NAMALWA (cell line): ENCODE measurements at regions not wholly inside any gene's neighbourhood (a gene's known extent, or its start where the extent isn't known, plus 50 kb on each side); places are given as distances from the start of the nearest gene placed in this dataset.

Source experiments
- DNase-seq: peaks from one replicate; pipeline ENCODE4 v3.0.0-alpha.2; 2015; ENCODE audit warnings: low spot score

DNA sequence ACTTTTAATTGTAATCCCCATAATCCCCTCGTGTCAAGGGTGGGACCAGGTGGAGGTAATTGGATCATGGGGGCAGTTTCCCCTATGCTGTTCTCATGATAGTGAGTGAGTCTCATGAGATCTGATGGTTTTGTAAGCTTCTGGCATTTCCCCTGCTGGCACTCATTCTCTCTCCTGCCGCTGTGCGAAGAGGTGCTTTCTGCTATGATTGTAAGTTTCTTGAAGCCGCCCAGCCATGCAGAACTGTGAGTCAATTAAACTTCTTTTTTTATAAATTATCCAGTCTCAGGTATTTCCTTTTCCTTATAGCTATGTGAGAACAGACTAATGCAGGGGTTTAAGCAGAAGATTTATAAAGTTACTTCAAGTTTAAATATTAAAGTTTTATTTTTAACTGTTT, 655.2 kb downstream of the EPHA4 start:
- no peak for DNase-seq

DNA sequence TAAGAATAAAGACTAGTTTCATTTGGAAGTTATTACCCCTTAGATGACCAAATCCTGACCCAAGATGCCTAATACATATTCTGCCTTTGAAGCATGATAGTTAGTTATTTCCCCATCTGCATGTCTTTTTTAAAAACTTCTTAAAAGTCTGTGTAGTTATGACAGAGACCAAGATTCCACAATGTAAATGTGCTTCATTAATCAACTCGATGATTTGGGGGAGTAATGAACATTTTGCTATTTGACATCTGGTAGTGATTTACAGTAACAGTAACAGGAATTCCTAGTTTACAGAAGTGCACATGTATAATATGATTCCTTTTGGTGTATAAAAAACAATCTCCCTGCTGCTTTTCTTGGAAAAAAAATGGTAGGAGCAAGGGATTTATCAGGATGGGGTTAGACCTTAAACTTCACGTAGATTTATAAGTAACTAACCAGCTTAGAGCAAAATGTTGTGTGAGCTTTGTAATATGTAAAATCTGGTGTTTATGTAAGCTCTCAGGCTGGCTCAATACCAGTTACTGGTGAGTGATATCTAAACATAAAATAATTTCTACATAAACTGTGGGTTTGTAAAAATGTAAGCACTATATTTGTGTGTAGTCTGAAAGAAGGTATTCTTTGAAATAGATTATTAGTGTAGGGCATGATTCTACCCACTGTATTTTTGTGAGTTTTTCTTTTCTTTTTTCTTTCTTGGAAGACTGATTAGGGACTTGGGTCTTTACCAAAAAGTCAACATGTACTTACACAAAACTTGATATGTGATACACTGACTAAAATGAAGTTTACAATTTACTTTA, 641.6 kb downstream of the EPHA4 start:
- no peak for DNase-seq

DNA sequence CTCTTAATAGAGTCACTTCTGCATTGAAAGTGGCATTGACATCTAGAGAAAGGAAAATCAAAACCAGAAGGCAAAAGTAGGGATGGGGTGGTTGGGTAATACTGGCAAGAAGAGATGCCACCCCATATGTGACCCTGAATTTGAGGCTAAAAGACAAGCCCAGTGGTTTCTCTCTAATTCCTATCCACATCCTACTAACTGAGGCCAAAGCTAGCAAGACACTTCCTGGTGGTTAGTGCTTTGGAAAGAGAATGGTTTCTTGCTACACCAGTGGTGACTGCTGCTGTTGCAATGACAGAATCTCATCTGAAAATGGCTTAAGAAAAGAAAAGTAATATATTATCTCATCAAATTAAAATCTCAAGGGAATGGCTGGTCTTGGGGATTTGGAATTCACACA, 640.6 kb downstream of the EPHA4 start:
- DNase-seq: no peak

DNA sequence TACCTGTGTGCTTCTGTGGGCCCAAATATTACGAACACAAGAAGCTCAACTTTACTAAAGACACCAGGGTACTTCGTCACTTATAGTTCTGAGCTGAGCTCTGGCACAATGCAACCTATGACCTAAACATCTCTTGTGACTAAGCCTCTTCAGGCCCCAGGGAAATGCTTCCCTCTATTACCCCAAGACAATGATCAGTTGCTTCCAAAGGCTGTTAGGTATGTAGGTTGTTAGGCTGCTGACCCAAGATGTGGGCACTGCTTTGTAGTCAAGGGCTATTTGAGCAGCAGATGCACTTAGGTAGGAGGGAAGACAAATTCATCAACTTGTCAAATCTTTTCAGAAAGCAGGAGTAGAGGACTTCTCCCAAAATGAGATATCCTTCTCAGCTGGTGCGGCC, 640.1 kb downstream of the EPHA4 start:
- DNase-seq: no peak

DNA sequence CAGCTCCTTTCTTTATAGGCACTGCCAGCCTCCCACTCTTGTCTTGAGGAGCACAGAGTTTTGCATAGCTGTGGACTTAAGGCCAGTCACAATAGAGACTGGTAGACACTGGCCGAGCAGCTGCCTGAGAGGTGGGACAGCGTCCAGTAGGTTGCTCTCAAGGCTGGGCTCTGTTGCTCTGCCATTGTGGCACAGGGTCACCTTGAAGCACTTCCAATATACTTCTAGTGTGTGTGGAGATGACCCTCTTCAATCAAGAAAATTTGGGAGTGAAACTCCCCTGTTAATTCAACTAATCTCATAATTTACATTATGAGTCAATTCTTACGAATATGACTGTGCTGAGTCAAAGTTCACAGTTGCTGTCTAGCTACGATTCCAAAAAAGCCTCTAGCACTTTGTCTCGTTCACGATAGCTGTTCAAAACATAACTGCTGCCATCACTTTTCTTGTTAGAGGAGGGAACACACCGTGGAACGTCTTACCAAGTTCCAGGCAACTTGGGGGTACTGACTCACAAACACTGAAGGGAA, 636.2 kb downstream of the EPHA4 start:
- no peak for DNase-seq

DNA sequence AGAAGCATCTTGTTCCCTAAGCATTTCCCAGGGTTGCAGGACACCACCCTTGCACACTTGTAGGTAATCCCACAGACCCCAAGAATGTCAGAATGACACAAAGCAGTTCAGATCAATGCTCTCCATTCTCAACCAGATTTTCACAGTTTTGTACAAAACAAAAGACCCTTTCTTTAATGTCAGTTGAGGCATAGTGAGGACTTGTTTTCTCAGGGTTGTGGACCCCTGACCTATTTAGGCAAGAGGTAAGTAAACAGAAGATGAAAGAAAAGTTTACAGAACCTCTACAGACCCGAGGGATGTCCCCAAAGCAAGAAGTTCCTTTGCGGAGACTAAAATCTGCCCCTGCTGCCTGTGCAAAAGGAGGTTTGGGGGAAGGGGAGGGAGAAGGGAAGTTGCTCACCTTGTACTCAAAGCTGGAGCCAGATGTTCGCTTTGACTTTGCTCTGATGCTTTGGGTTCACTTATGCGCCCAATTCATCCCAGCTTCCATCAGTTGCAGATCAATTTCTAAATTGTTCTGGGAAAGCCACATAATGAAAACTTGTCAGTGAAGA, 635.4 kb downstream of the EPHA4 start:
- DNase-seq: no peak

DNA sequence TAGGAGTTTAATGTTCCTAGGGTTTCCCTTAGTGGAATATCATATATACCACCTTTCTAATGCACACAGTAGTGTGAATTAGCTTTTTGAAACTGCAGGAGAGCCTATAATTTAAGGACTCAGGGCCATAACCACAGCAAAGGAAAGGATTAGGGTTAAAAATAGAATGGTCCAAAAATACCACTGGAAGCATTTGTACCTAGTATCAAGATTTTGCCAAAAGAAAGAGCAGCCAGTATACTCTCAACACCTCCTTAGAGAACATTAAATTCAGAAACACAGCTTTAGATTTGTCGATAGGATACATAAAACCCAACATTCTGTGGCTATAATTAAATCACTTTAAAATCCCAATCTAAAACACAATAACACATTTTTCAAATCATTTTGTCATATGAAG, 634.9 kb downstream of the EPHA4 start:
- no peak for DNase-seq

DNA sequence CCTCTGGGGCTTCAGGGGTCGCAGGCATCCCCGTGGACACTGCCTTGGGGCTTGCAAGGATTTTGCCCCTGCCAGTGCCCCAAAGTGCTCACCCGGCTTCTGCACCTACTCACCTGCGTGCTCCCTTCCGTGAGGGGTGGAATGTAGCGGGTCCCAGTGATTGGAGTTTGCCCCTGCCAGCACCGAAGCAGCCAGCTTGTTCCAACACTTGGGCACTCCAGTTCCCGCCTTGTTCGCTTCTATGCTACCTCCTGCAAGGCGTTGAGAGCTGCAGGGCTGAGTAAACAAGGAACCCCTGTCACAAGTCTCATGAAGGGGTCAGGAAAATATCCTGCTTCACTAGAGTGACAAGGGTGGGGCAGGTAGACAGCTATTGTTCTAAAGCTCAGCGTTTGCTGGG, 631.5 kb downstream of the EPHA4 start:
- no peak for DNase-seq

DNA sequence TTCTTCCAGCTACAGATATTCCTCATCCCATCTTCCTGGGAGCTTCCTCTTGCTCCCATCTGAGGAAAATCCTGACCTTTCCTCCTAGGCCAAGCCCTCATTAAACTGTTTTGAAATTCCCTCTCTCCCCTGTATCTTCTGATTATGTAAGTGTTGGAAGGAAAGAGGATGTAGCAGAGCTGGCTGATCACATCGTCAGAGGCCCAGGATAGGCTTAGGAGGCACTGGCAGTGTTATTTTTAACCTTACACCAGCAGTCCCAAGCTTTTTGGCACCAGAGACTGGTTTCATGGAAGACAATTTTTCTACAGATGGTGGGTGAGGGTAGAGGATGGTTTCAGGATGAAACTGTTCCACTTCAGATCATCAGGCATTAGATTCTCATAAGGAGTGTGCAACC, 630.4 kb downstream of the EPHA4 start:
- DNase-seq: no peak

DNA sequence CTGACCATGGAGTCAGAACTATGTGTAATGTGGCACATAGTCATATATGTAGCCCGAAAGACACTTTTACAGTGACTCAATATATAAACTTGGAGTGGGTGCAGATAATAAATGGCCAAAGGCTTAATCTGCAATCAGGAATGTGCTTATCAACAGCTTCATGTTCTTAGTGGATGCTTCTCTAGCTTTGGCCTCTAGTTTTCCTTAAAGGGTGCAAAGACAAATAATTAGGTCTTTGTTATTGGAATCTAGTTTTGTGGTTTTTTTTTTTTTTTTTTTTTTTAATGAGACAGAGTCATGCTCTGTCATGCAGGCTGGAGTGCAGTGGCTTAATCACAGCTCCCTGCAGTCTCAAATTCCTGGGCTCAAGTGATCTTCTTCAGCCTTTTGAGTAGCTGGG, 625.6 kb downstream of the EPHA4 start:
- DNase-seq: no peak

DNA sequence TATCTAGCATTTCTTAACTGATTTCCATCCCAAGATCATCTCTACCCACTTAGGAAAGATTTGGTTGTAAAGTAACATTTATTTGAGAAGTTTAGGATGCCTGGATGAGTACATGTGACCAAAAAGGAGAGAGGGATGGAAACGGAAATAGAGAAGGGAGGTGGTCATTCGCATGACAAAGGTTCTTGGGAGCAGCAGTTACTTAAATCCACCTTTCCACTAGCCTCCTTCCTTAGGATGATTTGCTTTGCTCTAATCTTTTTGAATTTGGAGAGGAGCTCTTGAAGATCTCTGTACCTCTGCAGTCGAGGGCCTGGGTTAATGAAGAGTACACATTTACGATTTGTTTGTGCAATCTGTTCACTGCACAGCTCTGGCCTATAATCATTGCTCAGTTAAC, 623.5 kb downstream of the EPHA4 start:
- no peak for DNase-seq

DNA sequence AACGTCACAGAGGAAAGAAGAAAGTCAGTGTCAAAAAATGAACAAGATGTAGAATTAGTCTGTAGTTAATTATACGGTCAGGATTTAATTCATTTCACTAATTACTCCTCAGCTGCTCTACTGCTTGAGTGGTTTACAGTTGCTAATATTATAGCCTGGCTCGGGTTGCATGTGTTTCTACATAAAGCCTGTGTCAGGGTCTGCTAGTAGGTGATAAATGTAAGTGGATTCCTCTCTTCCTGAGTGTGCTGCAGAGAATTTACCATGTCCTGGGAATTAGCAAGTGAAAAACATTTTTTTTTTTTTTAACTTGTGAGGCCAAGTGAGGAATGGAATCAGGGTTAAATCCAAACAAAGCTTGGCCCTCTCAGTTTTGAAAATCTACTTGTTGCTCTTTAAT, 622.6 kb downstream of the EPHA4 start:
- DNase-seq: no peak

DNA sequence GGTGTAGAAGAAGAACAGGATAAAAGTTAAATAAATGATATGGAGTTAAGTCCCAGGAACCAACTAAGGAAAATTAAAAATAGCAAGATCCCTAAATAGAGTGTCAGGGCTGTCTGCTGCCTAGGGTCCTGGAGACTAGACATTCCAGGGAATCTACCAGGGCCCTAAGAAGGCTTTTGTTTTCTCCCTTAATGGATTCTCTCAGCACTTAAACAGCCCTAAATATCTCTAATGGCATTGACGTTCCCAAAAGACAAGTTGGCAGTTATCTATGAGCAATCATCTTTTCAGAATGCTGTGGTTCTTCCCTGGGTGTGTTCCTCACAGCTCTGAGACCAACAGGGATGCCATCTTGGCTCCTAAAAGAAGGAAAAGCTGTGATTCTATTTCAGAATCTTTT, 616.3 kb downstream of the EPHA4 start:
- DNase-seq: no peak

DNA sequence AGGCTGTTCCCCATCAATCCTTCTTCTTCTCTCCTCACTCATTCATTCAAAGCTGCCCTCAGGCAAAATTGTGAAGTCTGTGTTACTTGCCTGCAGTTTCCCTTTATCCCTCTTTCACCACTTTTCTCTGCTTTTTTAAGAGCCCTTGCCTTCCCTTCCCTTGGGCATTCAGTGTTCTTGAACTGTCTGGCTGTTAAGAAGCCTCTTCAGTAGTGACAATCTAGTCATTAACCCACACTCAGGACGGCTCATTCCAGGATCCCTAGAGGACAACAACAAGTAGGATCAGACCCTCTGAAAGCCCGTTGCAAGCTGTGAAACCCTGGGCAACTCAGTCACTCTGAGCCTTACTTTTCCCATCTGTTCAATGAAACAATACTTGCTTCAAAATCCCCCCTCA, 615.7 kb downstream of the EPHA4 start:
- DNase-seq: no peak

DNA sequence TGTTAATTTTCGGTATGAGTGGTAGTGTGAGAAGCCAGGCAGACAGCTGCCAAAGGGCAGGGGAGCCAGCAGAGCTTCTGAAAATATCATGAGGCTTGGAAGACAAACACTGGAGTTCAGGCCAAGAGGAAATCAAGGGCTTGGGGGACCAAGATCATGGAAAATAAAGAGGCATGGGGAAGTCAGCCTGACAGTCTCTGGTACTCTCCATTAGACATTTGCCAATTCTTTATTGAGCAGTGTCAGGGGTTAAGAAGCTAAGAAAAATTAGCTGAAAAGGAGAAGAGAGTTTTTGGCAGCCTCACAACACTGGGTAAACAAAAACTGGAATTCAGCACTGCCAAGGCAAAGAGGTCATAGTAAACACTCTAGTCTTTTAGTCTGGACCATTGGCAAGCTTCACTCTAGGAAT, 612.7 kb downstream of the EPHA4 start:
- DNase-seq: no peak

DNA sequence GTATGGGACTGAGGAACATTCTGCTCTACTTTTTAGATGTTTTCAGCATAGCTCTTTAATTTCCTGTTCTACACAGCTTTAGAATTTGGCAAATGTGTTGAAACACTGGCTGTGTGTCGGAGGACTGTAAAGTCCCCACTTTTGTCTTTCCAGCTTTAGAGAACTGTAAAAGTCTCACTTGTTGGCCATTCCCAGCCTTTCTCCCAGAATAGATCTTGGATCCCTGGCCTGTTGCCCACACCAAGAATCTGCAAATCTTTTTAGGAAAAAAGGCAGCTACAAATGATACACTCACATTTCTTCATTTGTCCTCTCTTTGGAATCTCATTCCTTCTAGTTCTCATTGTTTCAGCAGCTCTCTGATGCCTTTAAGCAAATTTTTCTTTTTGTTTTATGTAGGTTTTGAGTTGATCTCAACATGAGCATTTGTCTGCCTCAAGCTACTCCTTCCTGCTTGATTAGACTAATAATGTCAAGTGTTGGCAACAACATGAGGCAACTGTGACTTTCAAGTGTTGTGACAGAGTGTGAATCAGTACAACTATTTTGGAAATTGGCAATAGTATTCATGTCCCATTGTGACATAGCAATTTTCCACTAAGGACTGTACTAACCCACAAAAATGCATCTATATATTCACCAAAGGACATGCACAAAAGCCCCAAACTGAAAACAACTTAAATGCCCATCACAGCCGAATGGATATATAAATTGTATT, 610.8 kb downstream of the EPHA4 start:
- DNase-seq: no peak

DNA sequence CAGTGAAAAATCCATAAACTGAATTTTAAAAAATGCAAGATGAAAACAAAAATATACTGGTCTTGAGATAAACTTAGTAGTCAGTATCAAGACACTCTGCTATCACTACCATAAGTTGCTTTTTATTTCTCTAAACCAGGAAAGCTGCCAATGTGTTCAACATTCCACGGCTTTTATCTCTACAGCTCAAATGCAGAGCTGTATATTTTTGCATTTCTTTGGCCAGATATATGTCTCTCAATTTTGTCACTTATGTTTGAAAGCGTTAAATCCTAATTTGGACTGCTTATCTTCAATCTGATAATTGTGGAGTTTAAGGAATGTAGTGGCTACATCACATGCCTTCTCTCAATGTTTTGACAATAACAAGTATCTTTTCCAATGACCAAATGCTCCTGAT, 609.5 kb downstream of the EPHA4 start:
- DNase-seq: no peak

DNA sequence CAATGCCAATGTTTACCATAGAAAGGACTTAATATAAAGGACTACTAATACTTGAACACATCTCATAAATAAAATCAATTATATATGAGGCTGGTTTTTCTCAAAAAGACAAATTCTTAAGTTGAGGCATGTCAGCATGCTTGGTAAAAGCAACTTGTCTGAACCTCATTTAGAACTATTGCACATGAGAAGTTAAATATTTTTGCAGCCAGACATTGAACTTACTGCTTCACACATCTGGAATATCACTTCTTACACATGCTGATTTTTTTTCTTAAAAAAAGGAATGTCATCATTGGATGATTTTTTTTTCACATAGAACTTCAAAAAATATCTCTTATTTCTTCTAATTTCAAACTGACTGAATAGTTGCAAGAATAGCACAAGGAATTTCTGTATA, 609.0 kb downstream of the EPHA4 start:
- DNase-seq: no peak

DNA sequence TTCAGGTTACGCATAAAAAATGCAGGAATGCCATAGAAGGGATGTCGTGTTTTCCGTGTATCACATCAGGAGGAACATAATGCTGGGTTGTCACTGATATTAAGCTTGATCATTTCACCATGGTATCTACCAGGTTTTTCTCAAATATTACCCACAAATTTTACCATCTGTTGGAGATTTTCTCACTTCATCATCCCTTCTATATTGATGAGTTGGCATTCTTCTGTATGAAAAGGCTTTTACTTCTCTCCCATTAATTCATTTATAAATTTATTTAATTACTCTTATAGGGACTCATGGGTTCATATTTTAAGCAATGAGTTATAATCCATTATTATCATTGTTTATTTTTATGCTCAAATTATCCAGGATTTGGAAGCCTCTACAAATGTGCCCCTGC, 608.2 kb downstream of the EPHA4 start:
- no peak for DNase-seq

DNA sequence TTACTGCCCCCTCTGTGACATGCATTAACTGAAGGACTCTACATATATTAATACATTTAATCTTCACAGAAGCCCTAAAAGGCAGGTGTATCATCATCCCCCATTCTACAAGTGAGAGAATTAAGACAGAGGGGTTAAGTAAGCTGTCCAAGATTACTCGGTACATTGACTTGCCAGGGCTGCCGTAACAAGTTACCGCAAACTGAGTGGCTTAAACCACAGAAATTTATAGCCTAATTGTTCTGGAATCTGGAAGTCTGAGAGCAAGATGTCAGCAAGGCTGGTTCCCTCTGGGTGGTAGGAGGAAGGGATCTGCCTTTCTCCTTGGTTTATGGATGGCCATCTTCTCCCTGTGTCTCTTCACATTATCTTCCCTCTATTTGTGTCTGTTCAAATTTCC, 605.5 kb downstream of the EPHA4 start:
- DNase-seq: no peak

DNA sequence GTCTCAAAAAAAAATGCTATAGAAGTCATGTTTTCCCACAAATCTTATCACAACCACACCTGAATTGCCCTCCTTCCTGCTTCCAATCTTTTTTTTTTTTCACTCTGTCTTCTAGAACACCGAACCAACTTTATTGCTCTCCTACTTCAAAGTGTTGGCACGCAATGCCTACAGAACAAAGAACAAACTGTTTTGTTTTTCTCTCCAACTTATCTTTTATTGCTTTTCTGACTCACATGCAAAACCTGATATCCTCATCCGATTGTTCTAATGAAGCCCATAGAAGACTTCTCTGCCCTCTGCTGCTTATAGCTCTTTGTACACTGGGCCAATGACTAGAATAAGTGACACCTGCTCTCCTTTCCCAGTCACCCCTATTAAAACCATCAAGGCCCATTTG, 602.8 kb downstream of the EPHA4 start:
- DNase-seq: no peak

DNA sequence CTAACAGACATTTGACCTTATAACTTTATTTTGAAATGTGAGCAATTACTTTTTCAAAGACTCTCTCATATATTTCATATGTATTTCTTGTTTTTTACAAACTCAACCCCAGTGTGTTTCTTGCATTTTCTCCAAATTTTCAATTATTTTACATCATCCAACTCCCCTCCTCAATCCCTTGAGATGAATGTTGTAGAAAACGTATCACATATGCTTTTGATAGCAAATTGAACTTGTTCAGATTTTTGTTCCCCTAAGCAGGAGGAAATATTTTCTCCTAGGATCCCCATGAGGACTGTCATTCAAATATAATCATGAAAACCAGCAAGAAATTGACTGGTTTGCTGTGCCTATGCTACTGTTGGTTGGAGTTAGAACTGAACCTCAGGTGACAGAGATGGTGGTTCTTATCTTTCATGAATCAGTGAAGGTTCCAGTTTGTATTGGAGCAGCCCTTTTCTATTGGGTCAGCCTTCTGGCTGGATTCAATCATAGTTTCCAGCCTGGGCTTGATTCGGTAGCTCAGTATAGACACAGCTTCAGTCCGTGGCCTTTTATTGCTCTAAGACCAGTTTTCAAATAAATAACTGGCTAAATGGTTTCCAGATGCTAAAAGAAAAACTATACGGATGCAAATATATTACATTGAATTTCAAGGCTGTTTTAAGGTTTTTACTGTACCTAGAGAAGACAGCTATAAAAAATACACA, 591.0 kb downstream of the EPHA4 start:
- DNase-seq: no peak

DNA sequence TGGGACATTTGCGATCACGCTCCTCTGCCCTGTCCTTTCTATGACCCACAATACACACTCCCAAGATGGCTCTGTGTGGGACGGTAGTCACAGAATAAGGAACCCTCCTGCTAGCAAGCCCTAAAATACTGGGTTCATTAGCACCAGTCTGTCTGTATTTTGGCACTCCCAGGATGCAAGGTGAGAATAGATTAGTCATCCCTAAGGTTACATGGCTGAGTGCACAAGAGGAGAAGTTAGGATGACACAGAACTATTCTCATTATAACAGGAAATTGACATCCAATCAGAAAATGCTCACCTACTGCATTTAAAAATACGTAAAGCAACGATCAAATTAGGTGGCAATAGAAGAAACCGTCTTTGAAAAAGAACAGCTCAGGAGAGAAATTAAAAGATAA, 590.2 kb downstream of the EPHA4 start:
- DNase-seq: no peak
